ENCODE measurements at regions not wholly inside any gene's neighbourhood (a gene's known extent, or its start where the extent isn't known, plus 50 kb on each side); places are given as distances from the start of the nearest gene placed in this dataset.

DNA sequence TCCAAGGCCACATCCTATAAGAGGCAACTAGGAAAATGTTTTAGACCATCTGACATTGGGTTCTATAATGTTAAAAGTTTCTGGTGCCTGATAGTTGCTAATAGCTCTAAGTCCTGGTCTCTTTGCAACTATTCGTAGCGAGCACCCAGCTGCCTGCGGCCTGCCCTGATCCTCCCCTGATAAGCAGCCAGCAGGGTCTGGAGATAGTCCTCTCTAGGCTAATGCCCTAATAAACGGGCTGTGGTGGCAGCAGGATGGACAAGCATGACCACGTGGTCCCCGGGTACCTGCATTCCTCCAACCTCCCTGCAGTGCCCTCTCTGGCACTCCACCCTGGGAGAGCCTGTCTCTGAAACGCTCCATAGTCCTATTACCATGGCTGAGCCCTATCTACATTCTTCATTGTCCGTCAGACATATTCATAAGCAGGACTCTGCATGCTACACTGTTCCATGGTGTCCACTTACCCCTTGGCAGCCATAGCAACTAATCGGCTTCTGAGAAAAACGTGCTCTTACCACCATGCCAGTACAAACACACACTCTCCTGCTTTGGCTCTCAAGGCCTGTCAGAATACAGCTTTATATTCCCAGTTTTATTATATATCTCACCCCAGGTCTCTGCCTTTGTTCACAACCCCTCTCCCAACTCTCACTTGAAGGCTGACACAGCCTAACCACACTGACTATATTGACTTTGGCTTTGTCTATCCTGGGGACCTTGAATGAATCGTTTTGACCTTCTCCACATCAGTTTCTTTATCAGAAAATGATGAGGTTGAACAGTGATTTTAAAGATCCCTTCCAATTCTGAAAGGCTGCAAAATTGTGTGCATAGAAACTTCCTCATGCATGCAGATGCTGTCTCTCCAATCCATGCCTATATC is 49.9 kb upstream of the DAPK1 start:
- TF ChIP-seq POLR2AphosphoS5 (IDR thresholded peaks at IDR 0.05; ENCODE audit: insufficient read depth in 1 of 2, low read depth in 1 of 2): no peak
- TF ChIP-seq, protein P1, sequence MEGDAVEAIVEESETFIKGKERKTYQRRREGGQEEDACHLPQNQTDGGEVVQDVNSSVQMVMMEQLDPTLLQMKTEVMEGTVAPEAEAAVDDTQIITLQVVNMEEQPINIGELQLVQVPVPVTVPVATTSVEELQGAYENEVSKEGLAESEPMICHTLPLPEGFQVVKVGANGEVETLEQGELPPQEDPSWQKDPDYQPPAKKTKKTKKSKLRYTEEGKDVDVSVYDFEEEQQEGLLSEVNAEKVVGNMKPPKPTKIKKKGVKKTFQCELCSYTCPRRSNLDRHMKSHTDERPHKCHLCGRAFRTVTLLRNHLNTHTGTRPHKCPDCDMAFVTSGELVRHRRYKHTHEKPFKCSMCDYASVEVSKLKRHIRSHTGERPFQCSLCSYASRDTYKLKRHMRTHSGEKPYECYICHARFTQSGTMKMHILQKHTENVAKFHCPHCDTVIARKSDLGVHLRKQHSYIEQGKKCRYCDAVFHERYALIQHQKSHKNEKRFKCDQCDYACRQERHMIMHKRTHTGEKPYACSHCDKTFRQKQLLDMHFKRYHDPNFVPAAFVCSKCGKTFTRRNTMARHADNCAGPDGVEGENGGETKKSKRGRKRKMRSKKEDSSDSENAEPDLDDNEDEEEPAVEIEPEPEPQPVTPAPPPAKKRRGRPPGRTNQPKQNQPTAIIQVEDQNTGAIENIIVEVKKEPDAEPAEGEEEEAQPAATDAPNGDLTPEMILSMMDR (IDR thresholded peaks at IDR 0.05): no peak

All from vagina (tissue), 2 donors.